ENCODE measurements at regions not wholly inside any gene's neighbourhood (a gene's known extent, or its start where the extent isn't known, plus 50 kb on each side); places are given as distances from the start of the nearest gene placed in this dataset.

- H4K20me1 ChIP-seq (replicated peaks; ENCODE audit: control insufficient read depth, extremely low read depth, insufficient read depth, low read length) = no peaks in the 10 kb centered on the region
- intact Hi-C loops (cut with micrococcal nuclease) = no loop called here
- FAIRE-seq = no peak
- H3K36me3 ChIP-seq (ENCODE audit: control insufficient read depth in 2 of 2, extremely low read depth in 1 of 2, insufficient read depth in 2 of 2, low read length in 2 of 2) = no peaks in the 10 kb centered on the region
- no peak overlapping the region for H3K9ac ChIP-seq (replicated peaks; ENCODE audit: extremely low read depth, insufficient read depth, low read length)
- dilution Hi-C loops (cut with MboI; ENCODE audit: extremely low pct_ligation_motif_present, low sequenced_read_pairs) = no loop called here
- H3K9me3 ChIP-seq (replicated peaks; ENCODE audit: control insufficient read depth, insufficient read depth, low read length) = no peaks in the 10 kb centered on the region
- no peaks in the 10 kb centered on the region for H3K27me3 ChIP-seq (ENCODE audit: control insufficient read depth in 2 of 2, insufficient read depth in 2 of 2, low read length in 2 of 2)
- no peak overlapping the region for H3K4me2 ChIP-seq (ENCODE audit: insufficient read depth, low read length)
- ChIA-PET POLR2A (no interaction called here), CTCF (no interaction called here)
- H3K27ac ChIP-seq (ENCODE audit: insufficient read depth, low read depth, low read length) = no peak overlapping the region
- no peak overlapping the region for H3K4me3 ChIP-seq (replicated peaks in 1 of 3; ENCODE audit: insufficient read depth in 1 of 3, low read depth in 1 of 3, low read length in 3 of 3)
- H3K4me1 ChIP-seq (ENCODE audit: control insufficient read depth, extremely low read depth, insufficient read depth, low read length) = no peaks in the 10 kb centered on the region
- DNase-seq (ENCODE audit: low read depth, low spot score) = no peak
- no peak for TF ChIP-seq POLR2AphosphoS5 (IDR thresholded peaks at IDR 0.05; ENCODE audit: insufficient read depth, low read depth, low read length)
- TF ChIP-seq MYC (IDR thresholded peaks at IDR 0.05; ENCODE audit: low read depth, low read length) = no peak
- TF ChIP-seq FOS (IDR thresholded peaks at IDR 0.05; ENCODE audit: borderline replicate concordance, insufficient read depth, low read length) = no peak
- TF ChIP-seq GATA2 (IDR thresholded peaks at IDR 0.05; ENCODE audit: insufficient read depth, insufficient read length, low read depth, low read length) = no peak
- no peak for TF ChIP-seq CTCF (IDR thresholded peaks at IDR 0.05; ENCODE audit: extremely low read depth in 1 of 2, insufficient read depth in 1 of 2, low read depth in 1 of 2, low read length in 2 of 2)
- TF ChIP-seq JUN (IDR thresholded peaks at IDR 0.05; ENCODE audit: borderline replicate concordance, insufficient read depth, insufficient read length, low read depth) = no peak
- no peak for TF ChIP-seq EZH2 (IDR thresholded peaks at IDR 0.05; ENCODE audit: borderline replicate concordance, low read depth, low read length, severe bottlenecking)
- TF ChIP-seq, protein P1, sequence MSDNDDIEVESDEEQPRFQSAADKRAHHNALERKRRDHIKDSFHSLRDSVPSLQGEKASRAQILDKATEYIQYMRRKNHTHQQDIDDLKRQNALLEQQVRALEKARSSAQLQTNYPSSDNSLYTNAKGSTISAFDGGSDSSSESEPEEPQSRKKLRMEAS (IDR thresholded peaks at IDR 0.05; ENCODE audit: insufficient read depth, insufficient read length) = no peak
- no peak for TF ChIP-seq POLR2A (IDR thresholded peaks at IDR 0.05; ENCODE audit: low read depth, low read length)
- H3K79me2 ChIP-seq (ENCODE audit: control insufficient read depth, insufficient read depth, low read length) = no peaks in the 10 kb centered on the region
- no TSS peak for BruUV-seq (replicated peaks)
- no peaks in the 10 kb centered on the region for H3K9me1 ChIP-seq (replicated peaks; ENCODE audit: control insufficient read depth, extremely low read depth, insufficient read depth, low read length)
- no peak overlapping the region for H2AFZ ChIP-seq (ENCODE audit: low read depth, low read length)
Measured at GRCh38 chr14:83217492-83217891, 1683.8 kb upstream of the SEL1L start.
